ENCODE measurements at regions not wholly inside any gene's neighbourhood (a gene's known extent, or its start where the extent isn't known, plus 50 kb on each side); places are given as distances from the start of the nearest gene placed in this dataset.
A peak's percentile ranks its signal among the peaks of the same experiment; 100 is the strongest.

- no peak for ATAC-seq
- no peaks in the 10 kb centered on the region for H3K27me3 Mint-ChIP-seq (ENCODE audit: insufficient read depth, low read depth, poor library complexity)
Observed at GRCh38 chr2:146003337-146003736, 1483.4 kb upstream of the ZEB2 start.

GRCh38 chr2:145994910-145995309 is 1475.0 kb upstream of the ZEB2 start:
- Histone ChIP-seq H3K4me3 (no peak overlapping the region), H3K9me2 (ENCODE audit: insufficient read depth) (no peaks in the 10 kb centered on the region), H3K27ac (ENCODE audit: low read depth) (no peak overlapping the region), H3K27me3 (ENCODE audit: insufficient read depth) (no peaks in the 10 kb centered on the region), H3K4me1 (ENCODE audit: insufficient read depth) (no peaks in the 10 kb centered on the region), H2AFZ (no peak overlapping the region), H3K79me2 (replicated peaks; ENCODE audit: insufficient read depth) (no peaks in the 10 kb centered on the region), H3F3A (replicated peaks; ENCODE audit: low read depth) (no peaks in the 10 kb centered on the region), H3K4me2 (no peak overlapping the region), H4K20me1 (replicated peaks; ENCODE audit: insufficient read depth) (no peaks in the 10 kb centered on the region), H3K36me3 (ENCODE audit: insufficient read depth) (no peaks in the 10 kb centered on the region)
- ATAC-seq (no peak), DNase-seq (ENCODE audit: low spot score) (no peak)
- Mint-ChIP-seq H3K27ac (no peak overlapping the region), H3K4me3 (no peak overlapping the region), H3K4me1 (no peaks in the 10 kb centered on the region), H3K9me3 (peaks cover 15% of the 10 kb centered on the region), H3K36me3 (ENCODE audit: low read depth) (peaks cover 15% of the 10 kb centered on the region; the same call in 2 of the 3 replicates), H3K27me3 (ENCODE audit: insufficient read depth, low read depth, poor library complexity) (no peaks in the 10 kb centered on the region)
- TF ChIP-seq EZH2phosphoT487 (IDR thresholded peaks at IDR 0.05; ENCODE audit: unreplicated experiment) (no peak), STAT1 (IDR thresholded peaks at IDR 0.05; ENCODE audit: unreplicated experiment) (no peak), CREB1 (CRISPR knock-in tag; IDR thresholded peaks at IDR 0.05; ENCODE audit: low read depth) (no peak), JUNB (IDR thresholded peaks at IDR 0.05; ENCODE audit: unreplicated experiment) (no peak)

More at GRCh38 chr2:146003337-146003736, 1483.4 kb upstream of the ZEB2 start:
- DNase-seq (ENCODE audit: low spot score) = no peak
- Histone ChIP-seq H4K20me1 (replicated peaks; ENCODE audit: insufficient read depth) (no peaks in the 10 kb centered on the region), H3K27me3 (ENCODE audit: insufficient read depth) (no peaks in the 10 kb centered on the region), H3K27ac (ENCODE audit: low read depth) (no peak overlapping the region), H3K4me2 (no peak overlapping the region), H3K4me1 (ENCODE audit: insufficient read depth) (no peaks in the 10 kb centered on the region), H2AFZ (peak overlapping the region; percentile 53), H3K4me3 (no peak overlapping the region), H3F3A (replicated peaks; ENCODE audit: low read depth) (no peaks in the 10 kb centered on the region), H3K9me2 (ENCODE audit: insufficient read depth) (no peaks in the 10 kb centered on the region), H3K36me3 (ENCODE audit: insufficient read depth) (no peaks in the 10 kb centered on the region), H3K79me2 (replicated peaks; ENCODE audit: insufficient read depth) (no peaks in the 10 kb centered on the region)
- TF ChIP-seq EZH2 (IDR thresholded peaks at IDR 0.05; ENCODE audit: low read depth, unreplicated experiment) (no peak), REST (IDR thresholded peaks at IDR 0.05; ENCODE audit: unreplicated experiment) (no peak), ETS1 (IDR thresholded peaks at IDR 0.05) (no peak), STAT1 (IDR thresholded peaks at IDR 0.05; ENCODE audit: unreplicated experiment) (no peak), CREB1 (CRISPR knock-in tag; IDR thresholded peaks at IDR 0.05; ENCODE audit: low read depth) (no peak)
- Mint-ChIP-seq H3K36me3 (ENCODE audit: low read depth) (no peaks in the 10 kb centered on the region), H3K9me3 (no peaks in the 10 kb centered on the region), H3K4me1 (no peaks in the 10 kb centered on the region), H3K27ac (no peak overlapping the region), H3K4me3 (no peak overlapping the region)

All from GM23338 (cell line).